ENCODE measurements at regions not wholly inside any gene's neighbourhood (a gene's known extent, or its start where the extent isn't known, plus 50 kb on each side); places are given as distances from the start of the nearest gene placed in this dataset.

- Histone ChIP-seq H3K27me3 (peaks cover 5 to 17% of the 10 kb centered on the region in 2 donors), H3K36me3 (no peaks in the 10 kb centered on the region), H3K4me3 (no peak overlapping the region), H3K9me3 (no peaks in the 10 kb centered on the region), H3K27ac (peak overlapping the region; percentile 41 to 48), H3K4me1 (no peaks in the 10 kb centered on the region)
- intact Hi-C loops (cut with DNase I; ENCODE audit: low total_unique reads) = no loop called here
- no peak for DNase-seq (ENCODE audit: low spot score in 2 of 2)
- TF ChIP-seq POLR2A (IDR thresholded peaks at IDR 0.05) = no peak
- no peak for TF ChIP-seq POLR2AphosphoS5 (IDR thresholded peaks at IDR 0.05)
- TF ChIP-seq CTCF (IDR thresholded peaks at IDR 0.05) = no peak
These were observed 472.7 kb downstream of the PTPRU start for GRCh38 chr1:29708796-29709703.

GRCh38 chr1:29708381-29708780, 472.1 kb downstream of the PTPRU start:
- H3K27ac ChIP-seq = no peak overlapping the region
- no peak for TF ChIP-seq CTCF (IDR thresholded peaks at IDR 0.05)
- H3K9me3 ChIP-seq = no peaks in the 10 kb centered on the region
- peaks cover 5 to 18% of the 10 kb centered on the region in 2 donors for H3K27me3 ChIP-seq
- H3K4me1 ChIP-seq = no peaks in the 10 kb centered on the region
- H3K36me3 ChIP-seq = no peaks in the 10 kb centered on the region
- DNase-seq (ENCODE audit: low spot score in 2 of 2) = no peak
- no peak overlapping the region for H3K4me3 ChIP-seq
- intact Hi-C loops (cut with DNase I; ENCODE audit: low total_unique reads) = no loop called here

GRCh38 chr1:29707796-29708195, 471.5 kb downstream of the PTPRU start:
- Histone ChIP-seq H3K36me3 (no peaks in the 10 kb centered on the region), H3K9me3 (no peaks in the 10 kb centered on the region), H3K4me3 (no peak overlapping the region), H3K4me1 (no peaks in the 10 kb centered on the region), H3K27ac (no peak overlapping the region), H3K27me3 (peaks cover 5 to 18% of the 10 kb centered on the region in 2 donors)
- no peak for DNase-seq (ENCODE audit: low spot score in 2 of 2)
- TF ChIP-seq CTCF (IDR thresholded peaks at IDR 0.05) = no peak
- no peak for TF ChIP-seq POLR2AphosphoS5 (IDR thresholded peaks at IDR 0.05)
- TF ChIP-seq POLR2A (IDR thresholded peaks at IDR 0.05) = no peak
- intact Hi-C loops (cut with DNase I; ENCODE audit: low total_unique reads) = no loop called here

GRCh38 chr1:29706936-29707335, 470.6 kb downstream of the PTPRU start:
- TF ChIP-seq POLR2AphosphoS5 (IDR thresholded peaks at IDR 0.05) (no peak), POLR2A (IDR thresholded peaks at IDR 0.05) (no peak), CTCF (IDR thresholded peaks at IDR 0.05) (peak in 1 of 3 donors; percentile 33)
- intact Hi-C loops (cut with DNase I; ENCODE audit: low total_unique reads) = no loop called here
- no peaks in the 10 kb centered on the region for H3K36me3 ChIP-seq
- peak in 1 of 2 donors; percentile 29 for DNase-seq (ENCODE audit: low spot score in 2 of 2)
- no peak overlapping the region for H3K27ac ChIP-seq
- H3K4me3 ChIP-seq = peak overlapping the region in 1 of 3 donors; percentile 31
- peaks cover 5 to 18% of the 10 kb centered on the region in 2 donors for H3K27me3 ChIP-seq
- H3K9me3 ChIP-seq = no peaks in the 10 kb centered on the region
- no peaks in the 10 kb centered on the region for H3K4me1 ChIP-seq

- no peak overlapping the region for H3K27ac ChIP-seq
- DNase-seq (ENCODE audit: low spot score in 2 of 2) = no peak
- no peaks in the 10 kb centered on the region for H3K36me3 ChIP-seq
- peaks cover 5 to 18% of the 10 kb centered on the region in 2 donors for H3K27me3 ChIP-seq
- intact Hi-C loops (cut with DNase I; ENCODE audit: low total_unique reads) = no loop called here
- TF ChIP-seq CTCF (IDR thresholded peaks at IDR 0.05) (no peak), POLR2AphosphoS5 (IDR thresholded peaks at IDR 0.05) (no peak), POLR2A (IDR thresholded peaks at IDR 0.05) (no peak)
- no peak overlapping the region for H3K4me3 ChIP-seq
- no peaks in the 10 kb centered on the region for H3K4me1 ChIP-seq
- no peaks in the 10 kb centered on the region for H3K9me3 ChIP-seq
These were observed 468.1 kb downstream of the PTPRU start for GRCh38 chr1:29704430-29704829.
